HepG2 (cell line): ENCODE measurements at regions not wholly inside any gene's neighbourhood (a gene's known extent, or its start where the extent isn't known, plus 50 kb on each side); places are given as distances from the start of the nearest gene placed in this dataset.

Experiments used
- ATAC-seq: fragments of 200-7000 bp; cut with Tn5 transposase; 3 replicates; pipeline ENCODE4 v1.9.1; 2020; ENCODE audit warnings: mild to moderate bottlenecking, moderate library complexity
- BruUV-seq: library from RNA; stranded (reverse); fragments of 400-500 nt; replicated peaks from 2 replicates; lab custom pipeline; 2021; lab: Mats Ljungman, UMichigan
- CTCF ChIA-PET: fragments of 300-600 bp; formaldehyde crosslinking; extraction: SDS; loops from one replicate; lab custom pipeline; 2021; ENCODE audit warnings: low total read pairs, inconsistent platforms, low intra/inter-chr PET ratio; lab: Yijun Ruan, JAX
- POLR2A ChIA-PET: fragments of 350-600 bp; sonication (Branson Sonifier 250); formaldehyde crosslinking; loops from one replicate; lab custom pipeline; 2020; ENCODE audit warnings: antibody characterized with exemption, inconsistent platforms; lab: Yijun Ruan, JAX
- DNase-seq: peaks from one replicate; pipeline ENCODE4 v3.0.0-alpha.2; 2015; ENCODE audit warnings: low spot score
- FAIRE-seq: peaks from 3 replicates; lab custom pipeline; 2011; peaks lifted over from hg19 to GRCh38; lab: Jason Lieb, UNC
- H2AFZ ChIP-seq: one replicate; pipeline ENCODE4 v1.6.1; 2011; ENCODE audit warnings: low read length, inconsistent platforms
- H3K27ac ChIP-seq: fragments of 300-600 bp; 3 replicates; pipeline ENCODE4 v1.8.0; 2011; ENCODE audit warnings: mixed run types, mild to moderate bottlenecking, mixed read lengths, low read length, inconsistent platforms; ENCODE audit not compliant: insufficient read depth; ENCODE audit errors: extremely low read length
- H3K27me3 ChIP-seq, 2 experiments: fragments of 200-600 bp in 1 of 2; 2 replicates in 1 of 2; 3 replicates in 1 of 2; pipeline versions ENCODE4 v1.6.0 to v1.8.0; 2011; ENCODE audit warnings: low read length in 2 of 2, mild to moderate bottlenecking in 2 of 2, moderate library complexity in 2 of 2, inconsistent platforms in 1 of 2; ENCODE audit not compliant: insufficient read depth in 2 of 2, control insufficient read depth in 1 of 2
- H3K36me3 ChIP-seq, 2 experiments: fragments of 200-600 bp in 1 of 2; replicated peaks in 1 of 2; 2 replicates in 1 of 2; 3 replicates in 1 of 2; pipeline versions ENCODE4 v1.5.1 to v1.8.0; 2011; ENCODE audit warnings: low read length in 2 of 2, inconsistent platforms in 1 of 2; ENCODE audit not compliant: insufficient read depth in 2 of 2, control insufficient read depth in 1 of 2
- H3K4me1 ChIP-seq: 2 replicates; pipeline ENCODE4 v1.5.1; 2012; ENCODE audit warnings: low read length, inconsistent platforms; ENCODE audit not compliant: insufficient read depth
- H3K4me2 ChIP-seq: 2 replicates; pipeline ENCODE4 v1.6.0; 2011; ENCODE audit warnings: low read depth, low read length, inconsistent platforms
- H3K4me3 ChIP-seq, 3 experiments: fragments of 200-600 bp in 1 of 3; sonication (generic), shearing (Covaris generic) in 1 of 3; replicated peaks in 1 of 3; 2 replicates each; pipeline ENCODE4 v1.5.1; 2011 to 2016; ENCODE audit warnings: low read length in 3 of 3, inconsistent platforms in 2 of 3, low read depth in 2 of 3, mild to moderate bottlenecking in 2 of 3, control low read depth in 1 of 3, mixed read lengths in 1 of 3; ENCODE audit not compliant: insufficient read depth in 1 of 3
- H3K79me2 ChIP-seq: one replicate; pipeline ENCODE4 v1.6.1; 2011; ENCODE audit warnings: low read length, inconsistent platforms; ENCODE audit not compliant: insufficient read depth
- H3K9ac ChIP-seq: 2 replicates; pipeline ENCODE4 v1.6.0; 2011; ENCODE audit warnings: mild to moderate bottlenecking, low read depth, low read length, inconsistent platforms; ENCODE audit not compliant: insufficient read depth
- H3K9me3 ChIP-seq: 2 replicates; pipeline ENCODE4 v1.5.1; 2012; ENCODE audit warnings: mild to moderate bottlenecking, low read length
- H4K20me1 ChIP-seq: 2 replicates; pipeline ENCODE4 v1.6.0; 2011; ENCODE audit warnings: inconsistent platforms, mild to moderate bottlenecking, low read length, moderate library complexity; ENCODE audit not compliant: insufficient read depth
- MAFK ChIP-seq, 2 experiments: IDR thresholded peaks in 1 of 2; conservative IDR thresholded peaks in 1 of 2; 2 replicates each; pipeline ENCODE4 v1.6.1; 2011; ENCODE audit warnings: improper control_type of control experiment in 2 of 2, low read length in 2 of 2
- ZBTB38 ChIP-seq: sonication (generic); formaldehyde crosslinking; IDR thresholded peaks from 2 replicates; pipeline ENCODE4 v1.5.1; 2020; ENCODE audit warnings: mild to moderate bottlenecking, missing genetic modification reagents
- ZGPAT ChIP-seq: IDR thresholded peaks from 2 replicates; pipeline ENCODE4 v1.6.1; 2016; ENCODE audit warnings: mild to moderate bottlenecking
- WGBS: methylation state at CpG from one replicate; pipeline ENCODE4 v1.1.6; 2017; ENCODE audit warnings: low lambda C conversion rate; 5-methylcytosine and 5-hydroxymethylcytosine counted together
- in situ Hi-C: cut with HindIII; loops from 2 replicates; pipeline ENCODE4 v1.10.0; 2017; ENCODE audit warnings: low pct_unique_long_range_greater_than_20kb; ENCODE audit not compliant: extremely low pct_ligation_motif_present
- intact Hi-C: fragments of 100-400 bp; cut with micrococcal nuclease; formaldehyde crosslinking; loops from one replicate; pipeline ENCODE4 v1.10.0; 2022; ENCODE audit not compliant: unreplicated experiment

GRCh38 chr11:91639359-91639758 lies 585.3 kb upstream of the FAT3 start:
- in situ Hi-C loops = no loop called here
- H3K79me2 ChIP-seq = no peaks in the 10 kb centered on the region
- WGBS = 0% methylated on average over 2 of the region's 2 CpGs
- 0 out of 4 replicates have a peak, but pooled peaks of 1 of the 2 experiments have one; percentile 9 for TF ChIP-seq MAFK (conservative IDR thresholded peaks at IDR 0.05 in 1 of 2, IDR thresholded peaks at IDR 0.05 in 1 of 2; ENCODE audit: low read length in 2 of 2)
- TF ChIP-seq ZGPAT (CRISPR knock-in tag) = no peak
- TF ChIP-seq, all 625 proteins: peak for 1
- H3K9ac ChIP-seq = no peak overlapping the region
- H3K27me3 ChIP-seq = no peaks in the 10 kb centered on the region
- no peaks in the 10 kb centered on the region for H3K36me3 ChIP-seq
- H3K27ac ChIP-seq = no peak overlapping the region
- no peak overlapping the region for H3K4me3 ChIP-seq
- ChIA-PET POLR2A (no interaction called here), CTCF (no interaction called here)
- H3K4me1 ChIP-seq = no peaks in the 10 kb centered on the region
- ATAC-seq = no peak
- no peak overlapping the region for H2AFZ ChIP-seq
- peaks cover 57% of the 10 kb centered on the region for H3K9me3 ChIP-seq
- H4K20me1 ChIP-seq = no peaks in the 10 kb centered on the region
- FAIRE-seq = no peak
- no peak overlapping the region for H3K4me2 ChIP-seq
- intact Hi-C loops = no loop called here
- no peak for DNase-seq
- no TSS peak for BruUV-seq

- Histone ChIP-seq H3K4me1 (no peaks in the 10 kb centered on the region), H3K79me2 (no peaks in the 10 kb centered on the region), H4K20me1 (no peaks in the 10 kb centered on the region), H3K9ac (no peak overlapping the region), H3K4me2 (no peak overlapping the region), H2AFZ (no peak overlapping the region), H3K36me3 (no peaks in the 10 kb centered on the region), H3K4me3 (no peak overlapping the region), H3K27ac (no peak overlapping the region), H3K27me3 (no peaks in the 10 kb centered on the region), H3K9me3 (peaks cover 48% of the 10 kb centered on the region)
- intact Hi-C loops = no loop called here
- ChIA-PET CTCF (no interaction called here), POLR2A (no interaction called here)
- no peak for TF ChIP-seq ZBTB38 (CRISPR knock-in tag)
- no peak for ATAC-seq
- no TSS peak for BruUV-seq
- in situ Hi-C loops = no loop called here
- no peak for DNase-seq
- no peak for FAIRE-seq
- WGBS = 0% methylated on average over 4 of the region's 4 CpGs
These were observed 593.5 kb upstream of the FAT3 start for GRCh38 chr11:91630916-91631673.
